CD4-positive, CD25-positive, alpha-beta regulatory T cell (primary cell): ENCODE measurements at regions not wholly inside any gene's neighbourhood (a gene's known extent, or its start where the extent isn't known, plus 50 kb on each side); places are given as distances from the start of the nearest gene placed in this dataset.

Experiments used
- ATAC-seq, 2 donors: fragments of 150-1000 bp; cut with Tn5 transposase; one replicate each; pipeline ENCODE4 v1.10.0; 2021; ENCODE audit warnings: low read depth in 2 of 2, moderate number of reproducible peaks in 2 of 2, moderate library complexity in 1 of 2
- DNase-seq, 3 donors: peaks; one replicate each; pipeline versions ENCODE4 v3.0.0 to v3.0.0-alpha.2; 2012 to 2022; ENCODE audit warnings: mixed read lengths in 1 of 3
- H3K27ac ChIP-seq: one replicate; pipeline ENCODE4 v1.7.0; 2013; ENCODE audit warnings: mild to moderate bottlenecking, low read length; ENCODE audit not compliant: insufficient read depth, poor library complexity, severe bottlenecking
- H3K27me3 ChIP-seq: one replicate; pipeline ENCODE4 v1.7.0; 2013; ENCODE audit warnings: low read length; ENCODE audit not compliant: control insufficient read depth, insufficient read depth
- H3K36me3 ChIP-seq: one replicate; pipeline ENCODE4 v1.7.0; 2013; ENCODE audit warnings: mild to moderate bottlenecking, low read length, moderate library complexity; ENCODE audit not compliant: control insufficient read depth, insufficient read depth
- H3K4me1 ChIP-seq: 2 replicates; pipeline ENCODE4 v1.7.0; 2013; ENCODE audit warnings: mild to moderate bottlenecking, low read length; ENCODE audit not compliant: insufficient read depth, control insufficient read depth, poor library complexity, severe bottlenecking
- H3K4me3 ChIP-seq: one replicate; pipeline ENCODE4 v1.7.0; 2013; ENCODE audit warnings: low read depth, mild to moderate bottlenecking, low read length, moderate library complexity
- H3K9me3 ChIP-seq, 2 experiments: 1 replicate in 1 of 2; 2 replicates in 1 of 2; pipeline ENCODE4 v1.7.0; 2013; ENCODE audit warnings: low read length in 2 of 2, mild to moderate bottlenecking in 1 of 2, moderate library complexity in 1 of 2; ENCODE audit not compliant: control insufficient read depth in 2 of 2
- H3K27ac Mint-ChIP-seq, 3 donors: one replicate each; pipeline ENCODE4 v1.8.0; 2020 to 2022; ENCODE audit warnings: mild to moderate bottlenecking in 3 of 3, mixed read lengths in 3 of 3, moderate library complexity in 2 of 3
- H3K27me3 Mint-ChIP-seq: one replicate; pipeline ENCODE4 v1.8.0; 2022; ENCODE audit warnings: mild to moderate bottlenecking, mixed read lengths
- H3K36me3 Mint-ChIP-seq: one replicate; pipeline ENCODE4 v1.8.0; 2020; ENCODE audit warnings: mixed read lengths
- H3K4me1 Mint-ChIP-seq, 4 donors: one replicate each; pipeline ENCODE4 v1.8.0; 2020 to 2022; ENCODE audit warnings: mixed read lengths in 4 of 4, mild to moderate bottlenecking in 1 of 4
- H3K4me3 Mint-ChIP-seq, 4 donors: one replicate each; pipeline ENCODE4 v1.8.0; 2020 to 2022; ENCODE audit warnings: mild to moderate bottlenecking in 4 of 4, mixed read lengths in 4 of 4, moderate library complexity in 3 of 4
- H3K9me3 Mint-ChIP-seq, 7 donors: one replicate each; pipeline ENCODE4 v1.8.0; 2020 to 2022; ENCODE audit warnings: mixed read lengths in 7 of 7, mild to moderate bottlenecking in 3 of 7, moderate library complexity in 2 of 7

DNA sequence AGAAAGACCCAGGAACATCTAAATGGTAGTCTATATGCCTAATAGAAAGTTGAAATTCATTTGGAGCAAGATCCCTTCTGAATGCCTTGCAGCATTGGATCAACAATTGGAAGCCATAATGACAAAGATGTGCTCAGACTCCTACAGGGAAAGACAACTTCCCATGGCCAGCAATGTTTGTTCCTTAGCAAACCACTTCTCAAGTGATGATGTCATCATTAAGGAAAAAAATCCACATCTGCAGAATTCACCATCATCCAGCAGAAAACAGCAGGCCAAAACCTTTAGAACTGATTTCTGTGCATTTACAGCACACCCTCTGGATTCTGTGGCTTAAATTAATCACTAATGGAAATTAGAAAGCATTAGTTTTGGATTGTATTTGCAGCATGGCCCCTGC lies 82.4 kb upstream of the ZIC3 start:
- H3K4me3 ChIP-seq: no peak overlapping the region
- Mint-ChIP-seq H3K4me1 (no peaks in the 10 kb centered on the region), H3K9me3 (peaks cover 0 to 4% (median 0%) of the 10 kb centered on the region in 7 donors), H3K27ac (no peak overlapping the region), H3K36me3 (no peaks in the 10 kb centered on the region), H3K4me3 (no peak overlapping the region), H3K27me3 (no peaks in the 10 kb centered on the region)
- H3K36me3 ChIP-seq: no peaks in the 10 kb centered on the region
- ATAC-seq (no peak), DNase-seq (no peak)
- H3K9me3 ChIP-seq: no peaks in the 10 kb centered on the region
- H3K27me3 ChIP-seq: no peaks in the 10 kb centered on the region
- H3K27ac ChIP-seq: no peak overlapping the region
- no peaks in the 10 kb centered on the region for H3K4me1 ChIP-seq

DNA sequence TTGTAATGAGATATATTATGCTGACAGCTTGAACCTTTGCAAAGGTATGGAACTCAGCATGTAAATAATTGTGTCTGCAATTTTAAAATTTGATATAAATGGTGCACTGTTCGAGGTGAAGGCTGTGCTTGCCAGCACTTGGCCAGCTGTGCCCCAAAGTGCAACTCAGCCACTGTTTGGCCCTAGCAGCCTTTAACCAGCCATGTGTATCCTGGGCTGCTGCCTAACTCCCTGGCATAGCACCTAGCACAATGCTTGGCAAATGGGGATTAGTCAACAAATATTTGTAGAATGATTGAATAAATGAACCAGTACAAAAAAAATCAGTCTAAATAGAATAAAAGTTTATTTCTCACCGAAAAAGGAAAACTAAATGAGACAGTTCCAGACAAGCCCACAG lies 83.8 kb upstream of the ZIC3 start:
- no peak overlapping the region for H3K27ac Mint-ChIP-seq
- H3K4me1 Mint-ChIP-seq: no peaks in the 10 kb centered on the region
- DNase-seq (no peak), ATAC-seq (no peak)
- Histone ChIP-seq H3K27ac (no peak overlapping the region), H3K9me3 (no peaks in the 10 kb centered on the region), H3K4me1 (no peaks in the 10 kb centered on the region), H3K27me3 (no peaks in the 10 kb centered on the region), H3K36me3 (no peaks in the 10 kb centered on the region), H3K4me3 (no peak overlapping the region)
- no peak overlapping the region for H3K4me3 Mint-ChIP-seq
- no peaks in the 10 kb centered on the region for H3K36me3 Mint-ChIP-seq
- H3K27me3 Mint-ChIP-seq: no peaks in the 10 kb centered on the region
- peaks cover 0 to 4% (median 0%) of the 10 kb centered on the region in 7 donors for H3K9me3 Mint-ChIP-seq

DNA sequence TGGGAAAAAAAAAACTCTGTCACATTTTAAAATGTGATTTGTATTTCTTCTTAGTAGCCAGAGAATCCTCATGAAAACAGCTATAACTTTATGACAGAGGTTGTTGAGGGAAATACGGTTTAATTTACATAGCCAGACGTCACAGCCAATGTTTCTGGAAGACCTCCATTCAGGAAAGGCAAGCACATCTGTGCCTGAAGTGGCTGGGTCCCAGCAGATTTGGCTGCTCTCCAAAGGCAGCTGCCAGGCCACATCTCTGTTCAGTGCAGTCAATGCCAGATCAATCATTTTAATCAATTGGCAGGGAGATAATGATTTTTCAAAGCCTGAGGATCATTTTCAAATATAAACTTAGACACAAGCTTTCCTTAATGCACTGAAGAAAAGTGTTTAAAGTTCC lies 86.5 kb upstream of the ZIC3 start:
- H3K4me3 ChIP-seq: no peak overlapping the region
- H3K4me3 Mint-ChIP-seq: no peak overlapping the region
- no peaks in the 10 kb centered on the region for H3K9me3 Mint-ChIP-seq
- H3K27ac ChIP-seq: no peak overlapping the region
- no peaks in the 10 kb centered on the region for H3K27me3 ChIP-seq
- ATAC-seq (no peak), DNase-seq (no peak)
- H3K27ac Mint-ChIP-seq: no peak overlapping the region
- no peaks in the 10 kb centered on the region for H3K4me1 Mint-ChIP-seq
- H3K9me3 ChIP-seq: no peaks in the 10 kb centered on the region
- H3K36me3 ChIP-seq: no peaks in the 10 kb centered on the region
- no peaks in the 10 kb centered on the region for H3K4me1 ChIP-seq
- no peaks in the 10 kb centered on the region for H3K27me3 Mint-ChIP-seq
- H3K36me3 Mint-ChIP-seq: no peaks in the 10 kb centered on the region

DNA sequence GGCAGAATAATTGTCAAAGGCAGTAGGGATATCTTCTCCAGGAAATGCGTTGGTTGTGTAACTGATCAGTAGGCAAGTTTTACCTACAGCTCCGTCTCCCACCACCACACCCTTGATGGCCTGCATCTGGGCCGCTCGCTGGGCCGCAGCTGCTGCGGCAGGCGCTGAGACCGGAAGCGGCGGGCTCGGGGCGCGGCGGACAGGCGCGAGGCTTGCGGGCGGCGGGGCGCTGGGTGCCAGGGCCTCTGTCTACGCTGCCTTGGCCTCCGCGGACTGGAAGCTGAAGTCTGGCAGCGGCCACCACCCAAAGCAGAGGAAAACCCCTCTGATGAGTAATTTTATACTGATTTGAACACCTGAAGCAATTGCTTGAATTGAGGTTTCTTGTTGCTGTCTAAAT lies 124.2 kb upstream of the ZIC3 start:
- Mint-ChIP-seq H3K27me3 (no peaks in the 10 kb centered on the region), H3K9me3 (peaks cover 0 to 9% (median 2%) of the 10 kb centered on the region in 7 donors), H3K4me1 (no peaks in the 10 kb centered on the region), H3K4me3 (no peak overlapping the region), H3K27ac (no peak overlapping the region), H3K36me3 (no peaks in the 10 kb centered on the region)
- Histone ChIP-seq H3K9me3 (no peaks in the 10 kb centered on the region), H3K27ac (no peak overlapping the region), H3K4me1 (no peaks in the 10 kb centered on the region), H3K4me3 (no peak overlapping the region), H3K36me3 (no peaks in the 10 kb centered on the region), H3K27me3 (no peaks in the 10 kb centered on the region)
- ATAC-seq (no peak), DNase-seq (no peak)

DNA sequence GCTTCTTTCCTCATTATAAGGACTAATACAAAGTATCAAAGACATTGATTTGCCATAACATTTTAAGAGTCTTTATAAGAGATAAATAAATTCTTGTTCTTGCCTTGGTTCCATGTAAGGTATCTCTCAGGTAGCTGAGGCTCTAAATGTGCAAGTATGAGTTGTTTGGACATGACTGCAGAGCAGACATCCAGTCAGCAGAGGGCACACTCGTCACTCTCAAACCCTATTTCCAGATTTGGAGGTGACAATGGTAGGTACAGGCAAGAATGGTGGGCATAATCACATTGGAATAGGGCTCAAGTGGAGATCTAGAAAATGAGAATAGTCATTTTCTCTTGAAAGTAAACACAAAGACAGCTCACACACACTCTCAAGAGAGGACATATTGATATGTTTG lies 133.3 kb upstream of the ZIC3 start:
- peaks cover 7% of the 10 kb centered on the region for H3K4me1 ChIP-seq
- Mint-ChIP-seq H3K27me3 (peaks cover 18% of the 10 kb centered on the region), H3K9me3 (peaks cover 0 to 9% (median 1%) of the 10 kb centered on the region in 7 donors), H3K4me1 (peaks cover 0 to 7% (median 0%) of the 10 kb centered on the region in 4 donors), H3K36me3 (no peaks in the 10 kb centered on the region), H3K27ac (no peak overlapping the region), H3K4me3 (no peak overlapping the region)
- ATAC-seq (no peak), DNase-seq (peak in 1 of 3 donors; percentile 27)
- H3K4me3 ChIP-seq: no peak overlapping the region
- no peaks in the 10 kb centered on the region for H3K9me3 ChIP-seq
- peaks cover 2% of the 10 kb centered on the region for H3K27me3 ChIP-seq
- no peak overlapping the region for H3K27ac ChIP-seq
- no peaks in the 10 kb centered on the region for H3K36me3 ChIP-seq

DNA sequence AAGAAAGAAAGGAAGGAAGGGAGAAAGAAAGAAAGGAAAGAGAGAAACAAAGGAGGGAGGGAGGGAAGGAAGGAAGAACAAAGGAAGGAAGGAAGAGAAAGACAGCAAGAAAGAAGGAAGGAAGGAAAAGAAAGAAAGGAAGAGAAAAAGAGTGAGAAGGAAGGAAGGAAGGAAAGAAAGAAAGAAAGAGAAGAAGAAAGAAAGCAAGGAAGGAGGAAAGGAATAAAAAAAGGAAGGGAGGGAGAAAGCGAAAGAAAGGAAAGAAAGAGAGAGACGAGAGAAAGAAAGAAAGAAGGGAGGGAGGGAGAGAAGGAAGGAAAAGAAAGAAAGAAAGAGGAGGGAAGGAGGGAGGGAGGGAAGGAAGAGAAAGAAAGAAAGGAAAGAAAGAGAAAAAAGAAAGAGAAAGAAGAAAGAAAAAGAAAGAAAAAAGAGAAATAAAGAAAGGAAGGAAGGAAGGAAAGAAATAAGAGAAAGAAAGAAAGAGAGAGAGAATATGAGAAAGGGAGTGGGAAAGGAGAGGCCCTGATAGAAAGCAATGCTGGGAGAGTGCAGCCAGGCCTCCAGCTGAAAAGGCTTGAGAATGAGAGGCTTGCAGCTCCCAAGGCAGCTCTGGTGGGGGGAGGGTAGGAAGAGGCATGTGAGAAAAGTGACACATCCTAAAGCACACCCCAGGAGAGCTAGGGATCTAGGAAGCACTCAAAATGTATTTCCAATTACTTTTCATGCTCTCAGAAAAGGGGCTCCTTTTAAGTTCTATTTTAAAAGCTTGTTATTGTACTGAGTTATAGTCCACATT lies 134.0 kb upstream of the ZIC3 start:
- H3K27ac ChIP-seq: no peak overlapping the region
- H3K9me3 Mint-ChIP-seq: peaks cover 0 to 9% (median 1%) of the 10 kb centered on the region in 7 donors
- ATAC-seq (no peak), DNase-seq (no peak)
- H3K4me1 Mint-ChIP-seq: peaks cover 0 to 8% (median under 1%) of the 10 kb centered on the region in 4 donors
- no peaks in the 10 kb centered on the region for H3K36me3 Mint-ChIP-seq
- H3K36me3 ChIP-seq: no peaks in the 10 kb centered on the region
- H3K9me3 ChIP-seq: no peaks in the 10 kb centered on the region
- H3K4me1 ChIP-seq: peaks cover 11% of the 10 kb centered on the region
- peak overlapping the region in 1 of 4 donors; percentile 15 for H3K4me3 Mint-ChIP-seq
- H3K4me3 ChIP-seq: no peak overlapping the region
- peaks cover 2% of the 10 kb centered on the region for H3K27me3 ChIP-seq
- peaks cover 22% of the 10 kb centered on the region for H3K27me3 Mint-ChIP-seq
- no peak overlapping the region for H3K27ac Mint-ChIP-seq

DNA sequence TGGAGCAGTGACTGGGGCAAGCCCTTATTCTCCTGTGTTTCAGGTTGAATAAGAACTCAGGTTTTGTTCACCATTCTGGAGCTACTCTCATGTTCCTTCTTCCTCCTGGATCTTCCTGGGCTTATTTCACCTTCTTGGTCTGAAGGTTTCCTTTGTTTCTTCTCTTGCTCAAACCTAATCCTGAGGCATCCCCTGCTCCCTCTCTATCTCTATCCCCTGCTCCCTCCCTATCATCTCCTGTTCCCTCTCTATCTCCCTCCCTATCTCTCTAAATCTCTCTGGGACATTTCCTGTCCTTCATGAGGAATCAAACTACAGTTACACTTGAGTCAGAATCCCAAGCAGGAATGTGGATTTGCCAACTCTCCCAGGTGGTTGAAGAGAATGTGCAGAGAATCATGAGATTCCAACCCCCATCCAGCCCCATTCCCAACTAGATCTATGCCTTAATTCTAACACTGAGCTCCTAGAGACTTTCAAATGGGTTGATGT lies 134.9 kb upstream of the ZIC3 start:
- Mint-ChIP-seq H3K4me1 (peaks cover 0 to 13% (median 3%) of the 10 kb centered on the region in 4 donors), H3K9me3 (peaks cover 0 to 9% (median 1%) of the 10 kb centered on the region in 7 donors), H3K4me3 (no peak overlapping the region), H3K27ac (peak overlapping the region in 1 of 3 donors; percentile 92), H3K27me3 (peaks cover 27% of the 10 kb centered on the region), H3K36me3 (no peaks in the 10 kb centered on the region)
- Histone ChIP-seq H3K4me3 (no peak overlapping the region), H3K27me3 (peaks cover 7% of the 10 kb centered on the region), H3K36me3 (no peaks in the 10 kb centered on the region), H3K4me1 (peaks cover 11% of the 10 kb centered on the region), H3K9me3 (no peaks in the 10 kb centered on the region), H3K27ac (no peak overlapping the region)
- no peak for DNase-seq
- ATAC-seq: no peak

DNA sequence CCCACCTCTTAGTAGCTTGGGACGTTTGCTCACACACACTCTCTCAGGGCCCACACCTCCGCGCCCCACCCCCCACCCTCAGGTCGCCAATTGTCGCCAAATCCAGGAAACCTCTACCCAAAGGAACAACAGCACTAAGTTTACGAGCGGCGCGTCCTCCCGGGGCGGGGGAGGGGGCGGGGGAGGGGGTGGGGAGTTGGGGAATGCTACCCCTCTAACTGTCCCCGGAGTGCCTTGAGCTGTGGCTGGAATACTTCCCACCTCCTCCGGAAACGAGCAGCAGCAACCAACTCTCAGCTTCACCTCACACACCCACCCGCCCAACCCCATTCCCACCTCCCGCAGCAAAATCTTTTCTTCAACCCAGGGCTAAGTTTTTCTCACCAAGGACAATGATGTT lies 135.6 kb upstream of the ZIC3 start:
- Mint-ChIP-seq H3K4me1 (peaks cover 0 to 13% (median 3%) of the 10 kb centered on the region in 4 donors), H3K36me3 (no peaks in the 10 kb centered on the region), H3K4me3 (no peak overlapping the region), H3K27ac (no peak overlapping the region), H3K27me3 (peaks cover 31% of the 10 kb centered on the region), H3K9me3 (peaks cover 0 to 7% (median 0%) of the 10 kb centered on the region in 7 donors)
- Histone ChIP-seq H3K4me1 (peaks cover 11% of the 10 kb centered on the region), H3K4me3 (no peak overlapping the region), H3K27me3 (peaks cover 7% of the 10 kb centered on the region), H3K27ac (no peak overlapping the region), H3K36me3 (no peaks in the 10 kb centered on the region), H3K9me3 (no peaks in the 10 kb centered on the region)
- ATAC-seq: no peak
- no peak for DNase-seq
